Activated T-helper 1 cell treated with anti-CD3 and anti-CD28 coated beads, Interleukin-12 subunit alpha, Interleukin-12 subunit beta, Interleukin-2, Interleukin-4 antibody, amounts not matched to agents 30 ng/mL and 10 ng/mL and 1 ng/mL, durations not matched to agents 14 hours and 24 hours and 36 hours (primary cell): ENCODE measurements at regions not wholly inside any gene's neighbourhood (a gene's known extent, or its start where the extent isn't known, plus 50 kb on each side); places are given as distances from the start of the nearest gene placed in this dataset.
"Not testable (repeated sequence)": the region's sequence is repeated elsewhere in the genome, so short reads cannot be mapped to it uniquely, and the experiment has no call there.

Experiments used
- DNase-seq: peaks from one replicate; pipeline ENCODE4 v3.0.0; 2021; ENCODE audit warnings: low spot score
- H3K27ac Mint-ChIP-seq: one replicate; pipeline ENCODE4 v1.8.0; 2021; ENCODE audit warnings: mild to moderate bottlenecking, mixed read lengths
- H3K27me3 Mint-ChIP-seq: one replicate; pipeline ENCODE4 v1.8.0; 2022; ENCODE audit warnings: mild to moderate bottlenecking, moderate library complexity, mixed read lengths; ENCODE audit not compliant: insufficient read depth
- H3K36me3 Mint-ChIP-seq: one replicate; pipeline ENCODE4 v1.8.0; 2021; ENCODE audit warnings: low read depth, mixed read lengths
- H3K4me1 Mint-ChIP-seq: one replicate; pipeline ENCODE4 v1.8.0; 2021; ENCODE audit warnings: low read depth, mixed read lengths
- H3K4me3 Mint-ChIP-seq: one replicate; pipeline ENCODE4 v1.8.0; 2021; ENCODE audit warnings: mild to moderate bottlenecking, moderate library complexity, mixed read lengths
- H3K9me3 Mint-ChIP-seq: one replicate; pipeline ENCODE4 v1.8.0; 2021; ENCODE audit warnings: mixed read lengths
- intact Hi-C: fragments of 100-400 bp; cut with micrococcal nuclease; formaldehyde crosslinking; loops from one replicate; pipeline ENCODE4 v1.15.1; 2024

DNA sequence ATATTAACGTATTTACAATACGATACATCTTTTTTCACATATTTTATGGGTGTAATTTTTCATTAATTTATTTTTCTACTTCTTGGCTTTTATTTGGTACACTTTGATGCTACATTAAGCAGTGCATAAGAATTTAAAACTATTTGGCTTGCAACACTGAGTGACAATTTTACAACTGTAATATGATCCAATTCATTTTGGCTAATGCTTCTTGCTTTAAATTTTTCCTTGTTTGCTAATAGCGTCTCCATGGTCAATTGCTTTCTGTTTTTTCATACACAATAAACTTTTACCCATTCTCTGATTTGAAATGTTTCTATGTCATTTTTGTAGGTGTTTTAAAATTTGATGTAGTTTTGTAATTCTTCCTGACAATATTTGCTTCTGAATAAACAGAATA is 773.2 kb downstream of the FAM181B start:
- H3K27me3 Mint-ChIP-seq = no peaks in the 10 kb centered on the region
- H3K36me3 Mint-ChIP-seq = no peaks in the 10 kb centered on the region
- no peak overlapping the region for H3K27ac Mint-ChIP-seq
- no peaks in the 10 kb centered on the region for H3K9me3 Mint-ChIP-seq
- H3K4me1 Mint-ChIP-seq = peaks cover 12% of the 10 kb centered on the region
- DNase-seq = no peak
- intact Hi-C loops = no loop called here
- no peak overlapping the region for H3K4me3 Mint-ChIP-seq

DNA sequence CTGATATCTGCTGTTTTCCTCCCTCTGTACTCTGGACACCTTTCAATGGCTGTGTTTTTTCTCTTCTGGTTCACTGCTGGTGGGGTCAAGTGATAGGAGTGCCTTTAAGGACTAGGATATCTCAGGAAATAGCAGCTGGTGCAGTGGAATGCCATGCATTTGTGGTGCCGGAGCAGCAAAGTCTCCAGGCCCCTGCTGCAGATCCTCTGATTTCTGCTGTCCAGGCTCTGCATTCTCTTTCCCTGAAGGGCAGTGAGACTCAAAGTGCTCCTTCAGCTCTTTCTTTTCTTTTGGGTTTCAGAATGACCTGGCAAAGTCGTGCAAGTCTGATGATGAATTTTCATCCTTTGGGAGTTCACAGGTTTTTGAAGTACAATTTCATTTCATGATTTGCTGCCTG is 774.3 kb downstream of the FAM181B start:
- H3K4me3 Mint-ChIP-seq = no peak overlapping the region
- intact Hi-C loops = no loop called here
- no peaks in the 10 kb centered on the region for H3K27me3 Mint-ChIP-seq
- H3K27ac Mint-ChIP-seq = no peak overlapping the region
- H3K36me3 Mint-ChIP-seq = no peaks in the 10 kb centered on the region
- DNase-seq = no peak
- H3K4me1 Mint-ChIP-seq = peaks cover 12% of the 10 kb centered on the region
- no peaks in the 10 kb centered on the region for H3K9me3 Mint-ChIP-seq

DNA sequence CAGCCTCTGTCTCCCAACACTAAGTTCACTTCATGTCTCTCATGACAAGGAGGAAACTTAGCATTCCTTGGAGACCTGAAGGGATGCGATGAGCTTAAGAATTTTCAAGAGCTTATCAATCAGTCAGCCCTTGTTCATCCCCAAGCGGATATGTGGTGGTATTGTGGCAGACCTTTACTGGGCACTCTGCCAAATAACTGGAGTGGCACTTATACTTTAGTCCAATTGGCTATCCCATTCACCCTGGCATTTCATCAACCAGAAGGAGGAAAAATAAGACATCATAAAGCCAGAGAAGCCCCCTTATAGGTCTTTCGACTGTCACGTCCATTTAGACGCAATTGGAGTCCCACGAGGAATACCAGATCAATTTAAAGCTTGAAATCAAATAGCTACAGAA is 779.4 kb downstream of the FAM181B start:
- H3K4me1 Mint-ChIP-seq, H3K9me3 Mint-ChIP-seq, H3K36me3 Mint-ChIP-seq, H3K27ac Mint-ChIP-seq, intact Hi-C loops, H3K27me3 Mint-ChIP-seq, DNase-seq, H3K4me3 Mint-ChIP-seq: not testable (repeated sequence)

DNA sequence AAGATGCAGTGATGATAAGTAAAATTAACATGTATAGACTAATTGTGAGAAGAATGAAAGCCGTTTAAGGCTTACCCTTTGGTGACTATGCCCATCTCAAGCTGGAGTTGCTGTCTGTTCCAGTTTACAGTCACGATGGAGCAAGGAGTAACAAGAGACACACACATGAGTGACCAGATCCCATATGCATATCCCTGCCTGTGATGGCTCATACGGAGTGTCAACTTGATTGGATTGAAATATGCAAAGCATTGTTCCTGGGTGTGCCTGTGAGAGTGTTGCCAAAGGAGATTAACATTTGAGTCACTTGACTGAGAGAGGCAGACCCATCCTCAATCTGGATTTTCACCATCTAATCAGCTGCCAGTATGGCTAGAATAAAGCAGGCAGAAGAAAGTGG is 786.8 kb downstream of the FAM181B start:
- Mint-ChIP-seq H3K36me3 (no peaks in the 10 kb centered on the region), H3K4me3 (no peak overlapping the region), H3K27ac (no peak overlapping the region), H3K4me1 (no peaks in the 10 kb centered on the region), H3K9me3 (no peaks in the 10 kb centered on the region), H3K27me3 (peaks cover 3% of the 10 kb centered on the region)
- intact Hi-C loops = no loop called here
- DNase-seq = no peak

DNA sequence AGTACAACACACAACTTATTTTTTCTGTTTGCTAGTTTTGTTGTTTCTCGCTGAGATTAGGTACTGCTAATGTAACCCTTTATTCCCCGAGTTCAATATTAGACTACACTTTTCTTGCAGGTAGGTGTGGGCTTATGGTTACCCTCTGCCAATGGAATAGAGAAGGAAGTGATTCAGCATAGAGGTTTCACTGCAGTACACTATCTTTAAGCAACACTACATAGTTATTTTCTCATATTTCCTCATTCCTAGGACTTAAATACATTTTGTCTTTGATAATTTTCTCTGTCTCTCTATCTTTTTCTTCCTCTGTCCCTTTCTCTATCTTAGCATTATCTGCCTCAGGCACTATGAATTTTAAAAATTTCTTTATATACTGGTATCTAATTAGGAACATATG is 791.0 kb downstream of the FAM181B start:
- Mint-ChIP-seq H3K27me3 (peaks cover 3% of the 10 kb centered on the region), H3K4me3 (no peak overlapping the region)
- no peak for DNase-seq

DNA sequence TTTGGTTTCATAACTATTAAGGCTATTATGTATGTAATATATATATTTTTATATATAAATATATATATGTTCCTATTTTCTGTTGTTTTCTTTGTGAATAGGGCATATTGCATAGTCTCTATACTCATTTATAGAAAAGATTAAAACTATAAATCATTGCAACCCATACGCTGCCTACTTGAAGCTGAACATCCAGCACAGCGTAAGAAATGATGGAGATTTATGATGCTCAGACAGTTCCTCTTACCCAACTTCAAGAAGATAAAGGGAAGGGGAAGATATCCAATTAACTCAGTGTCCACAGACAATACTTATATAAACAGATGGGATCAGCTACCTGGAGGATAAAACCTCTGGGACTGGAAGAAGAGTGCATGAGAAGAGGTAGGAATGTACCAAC is 791.7 kb downstream of the FAM181B start:
- Mint-ChIP-seq H3K4me1 (no peaks in the 10 kb centered on the region), H3K27me3 (peaks cover 3% of the 10 kb centered on the region), H3K27ac (no peak overlapping the region), H3K4me3 (no peak overlapping the region), H3K9me3 (no peaks in the 10 kb centered on the region), H3K36me3 (no peaks in the 10 kb centered on the region)
- intact Hi-C loops = no loop called here
- no peak for DNase-seq

More for the DNA sequence above, 791.0 kb downstream of the FAM181B start:
- no peaks in the 10 kb centered on the region for H3K4me1 Mint-ChIP-seq
- no peaks in the 10 kb centered on the region for H3K36me3 Mint-ChIP-seq
- H3K27ac Mint-ChIP-seq = no peak overlapping the region
- intact Hi-C loops = no loop called here
- H3K9me3 Mint-ChIP-seq = no peaks in the 10 kb centered on the region

DNA sequence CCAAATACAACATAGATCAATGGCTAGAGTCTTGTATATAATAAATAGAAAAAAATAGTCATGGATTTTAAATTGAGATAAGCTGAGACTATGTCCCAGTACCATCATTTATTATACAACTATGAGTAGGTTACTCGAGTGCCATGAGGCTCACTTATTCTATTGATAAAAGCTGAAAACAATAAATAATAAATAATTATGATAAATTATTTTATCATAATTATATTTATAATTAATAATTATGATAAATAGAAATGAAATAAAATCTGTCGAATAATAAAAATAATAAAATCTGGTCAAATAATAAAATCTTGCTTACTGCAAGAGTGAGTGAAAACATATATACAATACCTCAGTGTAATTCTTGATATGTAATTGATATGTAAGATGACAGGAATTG is 801.4 kb downstream of the FAM181B start:
- DNase-seq = no peak
- Mint-ChIP-seq H3K4me3 (no peak overlapping the region), H3K27me3 (no peaks in the 10 kb centered on the region), H3K4me1 (no peaks in the 10 kb centered on the region), H3K36me3 (no peaks in the 10 kb centered on the region), H3K27ac (no peak overlapping the region), H3K9me3 (no peaks in the 10 kb centered on the region)
- intact Hi-C loops = no loop called here

DNA sequence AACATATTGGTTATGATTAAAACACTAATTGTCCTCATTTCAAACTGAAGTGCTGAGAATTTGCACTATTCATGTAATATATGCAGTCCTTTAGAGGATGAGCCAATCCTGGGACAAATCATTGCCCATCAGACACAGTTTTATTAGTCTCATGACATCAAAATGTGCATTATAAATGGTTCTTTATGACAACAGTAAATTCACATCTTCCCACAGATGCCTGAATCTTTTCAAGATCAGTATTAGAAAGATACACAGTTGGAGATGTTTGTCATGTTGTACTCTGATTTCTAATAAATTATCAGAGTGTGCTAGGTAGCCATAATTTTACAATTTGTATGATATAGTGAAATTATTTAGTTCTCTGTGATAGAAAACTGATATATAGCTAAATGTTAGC is 813.5 kb downstream of the FAM181B start:
- H3K4me1 Mint-ChIP-seq = no peaks in the 10 kb centered on the region
- DNase-seq = no peak
- H3K36me3 Mint-ChIP-seq = no peaks in the 10 kb centered on the region
- intact Hi-C loops = no loop called here
- H3K27me3 Mint-ChIP-seq = peaks cover 3% of the 10 kb centered on the region
- H3K9me3 Mint-ChIP-seq = no peaks in the 10 kb centered on the region
- H3K27ac Mint-ChIP-seq = no peak overlapping the region
- H3K4me3 Mint-ChIP-seq = no peak overlapping the region

DNA sequence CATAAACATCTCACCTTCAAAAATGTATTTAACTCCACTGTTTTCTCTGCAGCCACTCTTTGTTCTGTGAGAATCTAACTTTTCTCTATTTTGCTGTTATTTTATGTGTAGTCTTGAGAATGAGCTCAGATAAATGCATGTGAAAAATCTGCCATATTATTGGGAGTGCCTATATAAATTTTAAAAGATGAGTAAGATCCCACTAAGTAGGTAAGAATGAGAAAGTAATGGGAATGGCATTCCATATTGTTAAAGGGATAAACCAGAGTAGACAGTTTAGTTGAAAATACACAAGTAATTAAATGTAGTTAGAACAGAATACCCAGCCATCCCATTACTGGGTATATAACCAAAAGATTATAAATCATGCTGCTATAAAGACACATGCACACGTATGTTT is 817.2 kb downstream of the FAM181B start:
- Mint-ChIP-seq H3K36me3 (no peaks in the 10 kb centered on the region), H3K27ac (no peak overlapping the region), H3K9me3 (no peaks in the 10 kb centered on the region), H3K27me3 (peaks cover 3% of the 10 kb centered on the region), H3K4me3 (no peak overlapping the region), H3K4me1 (no peaks in the 10 kb centered on the region)
- no peak for DNase-seq
- intact Hi-C loops = no loop called here

DNA sequence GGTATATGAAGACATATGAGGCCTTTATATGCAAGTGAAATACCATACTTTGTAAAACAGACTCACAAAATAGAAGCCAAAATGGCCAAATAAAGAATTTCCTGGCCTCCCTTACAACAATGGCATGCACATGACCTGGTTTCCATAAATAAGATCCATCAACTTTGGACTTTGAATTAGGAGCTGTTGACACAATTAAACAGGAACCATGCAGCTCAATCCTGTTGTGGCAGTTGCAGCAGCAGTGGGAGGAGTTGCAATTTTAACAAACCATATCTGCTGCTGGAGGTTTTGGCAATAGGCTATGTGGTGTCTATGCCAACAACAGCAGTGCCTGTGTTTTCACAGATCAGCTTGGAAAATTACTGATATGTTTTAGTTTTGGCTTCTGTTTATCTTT is 818.6 kb downstream of the FAM181B start:
- H3K36me3 Mint-ChIP-seq = no peaks in the 10 kb centered on the region
- no peaks in the 10 kb centered on the region for H3K9me3 Mint-ChIP-seq
- H3K4me3 Mint-ChIP-seq = no peak overlapping the region
- no peak overlapping the region for H3K27ac Mint-ChIP-seq
- peaks cover 3% of the 10 kb centered on the region for H3K27me3 Mint-ChIP-seq
- no peaks in the 10 kb centered on the region for H3K4me1 Mint-ChIP-seq
- intact Hi-C loops = no loop called here
- no peak for DNase-seq

DNA sequence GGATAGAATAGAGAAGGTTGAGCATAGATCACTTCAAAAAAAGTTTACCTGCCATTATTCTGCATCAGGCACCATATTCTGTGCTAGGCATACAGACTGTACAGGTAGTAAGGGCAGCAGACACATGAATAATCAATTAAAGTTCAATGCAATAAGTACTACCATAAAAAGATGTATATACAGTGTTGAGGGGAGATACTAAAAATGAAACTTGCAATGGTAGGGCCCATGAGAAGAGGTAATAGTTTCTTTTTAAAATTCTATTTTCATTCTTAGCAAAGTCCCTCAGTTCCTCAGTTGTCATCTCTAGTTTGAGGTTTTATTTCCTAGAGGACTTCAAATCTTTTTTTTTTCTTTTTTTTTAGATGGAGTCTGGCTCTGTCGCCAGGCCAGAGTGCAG is 819.9 kb downstream of the FAM181B start:
- DNase-seq = no peak
- Mint-ChIP-seq H3K4me3 (no peak overlapping the region), H3K27ac (no peak overlapping the region), H3K9me3 (no peaks in the 10 kb centered on the region), H3K4me1 (no peaks in the 10 kb centered on the region), H3K36me3 (no peaks in the 10 kb centered on the region), H3K27me3 (peaks cover 3% of the 10 kb centered on the region)
- intact Hi-C loops = no loop called here

DNA sequence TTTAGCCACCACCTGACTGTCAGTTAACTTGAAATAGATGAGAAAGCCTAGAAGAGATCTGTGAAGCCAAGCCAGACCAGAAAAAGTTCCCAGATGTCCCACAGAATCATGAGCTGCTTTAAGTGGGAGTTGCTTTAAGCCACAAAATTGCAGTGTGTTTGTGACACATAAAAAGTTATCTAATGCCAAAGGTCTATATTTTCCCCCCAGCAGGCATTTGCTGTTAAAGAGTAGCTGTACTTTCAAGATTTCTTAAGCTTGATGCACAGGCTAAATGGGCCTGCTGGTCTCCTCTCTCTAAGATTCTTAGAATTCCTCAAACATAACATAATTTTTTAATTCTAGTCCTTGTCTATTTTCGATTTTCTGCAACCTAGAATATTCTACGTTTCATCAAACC is 825.7 kb downstream of the FAM181B start:
- intact Hi-C loops = no loop called here
- Mint-ChIP-seq H3K4me3 (no peak overlapping the region), H3K36me3 (no peaks in the 10 kb centered on the region), H3K27ac (no peak overlapping the region), H3K4me1 (no peaks in the 10 kb centered on the region), H3K9me3 (no peaks in the 10 kb centered on the region), H3K27me3 (peaks cover under 1% of the 10 kb centered on the region)
- no peak for DNase-seq

DNA sequence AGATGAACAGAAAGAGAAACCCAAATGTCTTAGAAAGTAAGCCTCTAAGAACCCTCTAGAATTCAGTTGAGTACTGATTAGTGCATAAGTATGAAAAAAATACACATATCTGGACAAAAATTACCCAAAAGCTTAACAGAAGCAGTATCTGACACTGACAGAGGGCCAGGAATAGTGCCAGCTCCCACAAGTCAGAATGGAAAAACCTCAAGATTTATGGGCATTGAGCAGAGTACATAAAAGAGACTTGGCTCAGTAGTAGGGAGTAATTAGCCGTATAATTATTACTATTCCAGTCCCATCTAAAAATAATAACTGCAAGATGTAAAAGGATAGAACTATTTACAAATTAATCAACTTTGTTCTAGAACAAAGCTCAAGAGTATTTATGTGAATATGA is 834.5 kb downstream of the FAM181B start:
- Mint-ChIP-seq H3K9me3 (peaks cover 5% of the 10 kb centered on the region), H3K4me1 (no peaks in the 10 kb centered on the region), H3K27ac (no peak overlapping the region), H3K4me3 (no peak overlapping the region), H3K27me3 (peaks cover 6% of the 10 kb centered on the region), H3K36me3 (no peaks in the 10 kb centered on the region)
- intact Hi-C loops = no loop called here
- DNase-seq = no peak

DNA sequence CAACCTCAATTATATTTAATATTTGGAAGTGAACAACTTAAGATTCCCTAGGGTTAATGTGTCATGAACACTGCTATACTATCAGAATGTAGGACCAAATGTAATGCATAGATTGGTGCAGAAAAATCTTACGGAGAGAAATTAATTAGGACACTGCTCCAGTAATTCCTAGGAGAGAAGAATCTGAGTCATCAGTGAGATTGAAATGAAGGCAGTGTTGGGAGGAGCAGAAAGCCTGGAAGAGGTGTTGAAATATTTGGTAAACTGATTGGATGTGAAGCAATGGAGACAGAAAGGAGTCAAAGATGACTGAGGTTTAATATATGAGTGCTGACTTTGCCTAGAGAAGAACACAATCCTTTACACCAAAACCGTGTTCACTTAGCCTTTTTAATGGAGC is 836.0 kb downstream of the FAM181B start:
- H3K27ac Mint-ChIP-seq = no peak overlapping the region
- no peak overlapping the region for H3K4me3 Mint-ChIP-seq
- peaks cover 4% of the 10 kb centered on the region for H3K27me3 Mint-ChIP-seq
- DNase-seq = no peak
- no peaks in the 10 kb centered on the region for H3K4me1 Mint-ChIP-seq
- peaks cover 5% of the 10 kb centered on the region for H3K9me3 Mint-ChIP-seq
- no peaks in the 10 kb centered on the region for H3K36me3 Mint-ChIP-seq
- intact Hi-C loops = no loop called here
